GM19452 (cell line): ENCODE measurements at regions not wholly inside any gene's neighbourhood (a gene's known extent, or its start where the extent isn't known, plus 50 kb on each side); places are given as distances from the start of the nearest gene placed in this dataset.

Experiments used
- ATAC-seq: cut with Tn5 transposase; IDR thresholded peaks from one replicate; pipeline ENCODE4 v1.9.1; 2021; ENCODE audit not compliant: unreplicated experiment

DNA sequence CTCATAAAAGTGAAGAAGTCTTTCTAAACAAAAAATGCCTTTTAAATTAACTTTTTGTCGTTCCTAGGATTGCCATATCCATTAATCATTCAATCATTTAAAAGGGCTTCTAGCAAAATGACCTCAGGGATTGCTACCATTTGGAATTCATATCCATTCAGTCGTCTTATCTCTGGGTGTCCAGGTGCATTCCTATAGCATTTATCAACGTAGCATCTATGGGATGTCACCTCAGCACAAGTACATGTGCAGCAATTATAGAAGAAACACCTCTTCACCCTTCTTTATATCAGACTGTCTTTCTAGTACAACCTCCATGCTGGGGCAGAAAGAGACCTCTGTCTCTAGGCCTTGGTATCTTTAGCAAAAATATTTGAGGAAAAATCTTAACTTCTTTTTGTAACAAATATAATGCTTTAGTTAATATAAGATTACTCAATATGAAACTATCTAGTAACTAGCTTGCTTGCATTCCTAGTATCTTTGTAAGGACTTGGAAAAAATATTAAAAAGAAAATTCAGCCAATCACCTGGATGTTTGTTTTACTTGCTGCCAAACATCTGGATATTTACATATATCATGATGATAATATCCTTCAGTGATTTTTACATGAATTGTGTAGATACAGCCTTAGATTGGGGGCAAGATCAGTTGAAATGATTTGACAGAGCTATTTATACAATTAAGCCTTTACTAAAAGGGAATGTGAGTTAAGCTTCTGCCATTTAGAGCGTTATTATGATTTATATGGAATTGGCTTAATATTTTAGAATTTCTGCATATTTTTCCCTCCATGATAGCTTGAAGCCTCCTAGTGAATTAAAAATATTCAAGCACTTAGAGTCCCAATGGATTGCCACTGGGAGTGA is 356.8 kb downstream of the HDGFL1 start:
- ATAC-seq, result no peak

DNA sequence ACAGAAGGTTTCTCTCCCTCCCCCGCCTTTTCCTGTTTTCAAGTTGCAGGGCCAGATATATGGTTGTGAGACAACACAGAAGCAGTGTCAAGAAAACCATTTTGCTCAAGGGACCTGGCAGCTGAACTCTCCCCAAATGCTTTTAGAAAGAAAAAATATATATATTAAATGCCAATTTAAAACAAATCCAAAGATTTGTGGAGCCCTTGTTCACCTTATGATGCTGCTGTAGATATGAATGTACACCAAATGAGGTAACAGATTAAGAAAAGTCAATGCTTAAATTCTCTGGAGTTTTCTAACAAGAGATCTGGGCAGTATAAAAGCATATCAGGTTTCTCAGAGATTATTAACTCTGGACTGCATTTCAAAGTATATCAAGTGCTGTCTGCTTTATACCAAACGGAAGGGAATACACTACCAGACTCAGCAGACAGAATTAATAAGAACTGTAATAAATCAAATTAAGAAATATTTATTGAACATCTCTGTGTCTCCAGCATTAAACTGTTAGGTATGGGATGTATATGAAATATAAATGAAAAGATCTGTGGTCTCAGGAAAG is 357.5 kb downstream of the HDGFL1 start:
- ATAC-seq, result no peak

GRCh38 chr6:22928775-22929174 is 359.4 kb downstream of the HDGFL1 start:
- no peak for ATAC-seq

- ATAC-seq, result no peak
Measured at GRCh38 chr6:22929311-22929985, 360.1 kb downstream of the HDGFL1 start.

DNA sequence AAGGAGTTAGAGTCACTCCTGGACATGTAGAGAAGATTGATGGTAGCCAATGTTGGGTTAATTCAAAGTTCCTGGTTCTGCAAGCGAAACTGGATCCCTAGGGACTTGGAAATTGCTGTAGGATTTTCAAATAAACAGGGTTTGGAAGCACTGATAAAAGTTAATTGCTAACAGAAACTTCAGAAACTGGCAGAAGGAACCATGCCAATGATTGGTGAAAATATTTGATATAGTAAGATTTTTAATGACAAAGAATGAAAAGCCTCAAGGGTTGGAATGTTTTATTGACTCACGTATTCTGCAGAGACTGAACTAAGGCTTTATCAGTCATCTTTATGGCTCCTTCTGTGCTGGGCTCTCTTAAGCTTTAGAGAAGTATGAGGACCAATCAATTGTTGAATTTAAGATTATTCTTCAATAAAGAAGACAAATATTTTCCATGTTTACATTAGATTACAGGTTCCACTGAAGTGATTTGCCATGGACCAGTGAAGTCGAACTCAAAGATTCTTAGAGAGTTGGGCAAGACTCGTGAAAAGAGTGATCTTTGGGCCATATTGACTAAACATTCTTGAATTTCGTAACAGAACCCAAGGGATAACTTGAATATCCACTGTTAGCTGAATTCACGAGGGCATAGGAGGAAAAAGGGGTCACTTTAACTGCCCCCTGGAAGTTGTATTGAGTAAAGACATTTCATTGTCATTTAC is 371.4 kb downstream of the HDGFL1 start:
- ATAC-seq, result no peak

DNA sequence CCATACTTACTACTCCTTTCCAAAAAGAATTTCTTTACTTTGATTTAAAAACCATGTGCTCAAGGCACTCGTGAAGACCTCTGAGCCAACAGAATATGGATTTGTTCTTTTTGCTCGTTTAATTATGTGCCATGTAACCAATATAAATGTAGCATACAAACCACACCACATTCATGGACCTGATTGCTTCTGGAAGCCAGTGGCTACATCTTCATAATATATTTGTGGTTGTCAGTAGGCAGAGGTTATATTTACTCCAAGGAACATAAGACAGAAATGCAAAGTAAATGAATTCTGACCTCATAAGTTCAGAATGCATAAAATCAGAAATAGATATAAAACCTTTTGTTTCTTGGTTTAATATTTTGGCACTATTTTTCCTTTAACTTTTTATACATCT is 373.0 kb downstream of the HDGFL1 start:
- no peak for ATAC-seq

GRCh38 chr6:22943327-22943726 is 374.0 kb downstream of the HDGFL1 start:
- ATAC-seq, result no peak

GRCh38 chr6:22949967-22950366 is 380.6 kb downstream of the HDGFL1 start:
- no peak for ATAC-seq

DNA sequence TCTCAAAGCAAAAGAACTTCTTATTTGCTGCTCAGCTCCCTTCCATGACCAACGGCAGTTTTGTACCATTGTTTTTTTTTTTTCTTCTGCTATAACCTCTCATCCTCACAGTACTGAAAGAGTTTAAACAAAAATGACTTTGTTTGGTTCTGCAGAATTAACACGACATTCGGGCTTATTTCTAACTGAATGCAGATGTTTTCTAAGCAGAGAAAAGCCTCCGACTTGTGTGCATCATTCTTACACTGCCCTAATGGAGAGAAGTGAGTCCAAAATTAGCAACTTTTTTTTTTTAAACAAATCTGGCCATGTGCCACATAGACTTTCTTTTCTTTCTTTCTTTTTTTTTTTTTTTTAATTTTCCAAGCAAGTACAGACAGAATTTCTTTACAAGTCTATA is 382.7 kb downstream of the HDGFL1 start:
- no peak for ATAC-seq

DNA sequence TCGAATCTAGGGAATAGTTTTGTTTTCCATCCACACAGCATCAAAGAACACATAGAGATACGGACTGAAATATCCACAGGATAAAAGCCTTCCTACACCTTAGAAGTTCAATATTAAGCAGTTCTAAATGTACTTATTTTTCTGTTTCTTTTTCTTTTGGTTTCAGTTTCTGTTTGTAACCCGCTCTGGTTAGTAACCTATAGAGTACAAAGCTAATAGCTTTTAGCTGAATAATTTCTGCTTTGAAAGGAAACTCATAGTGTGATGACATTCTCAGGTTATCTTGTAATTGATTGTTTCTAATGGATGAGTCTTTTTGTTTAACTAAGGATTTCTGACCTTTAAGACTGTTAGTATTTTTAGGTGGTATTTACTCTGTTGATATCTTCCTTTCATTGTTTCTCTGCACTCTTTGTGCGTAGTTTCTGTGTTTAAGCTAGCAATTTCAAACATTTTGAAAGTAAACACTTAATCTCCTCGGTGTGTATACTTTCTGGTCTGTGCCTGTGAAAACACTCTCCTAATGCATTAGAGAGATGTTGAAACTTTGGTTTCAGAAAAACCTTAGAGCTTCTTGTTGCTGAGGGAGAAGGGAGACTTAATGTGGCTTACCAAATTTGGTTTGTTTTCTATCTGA is 385.5 kb downstream of the HDGFL1 start:
- peak; percentile 54 for ATAC-seq

- ATAC-seq, result no peak
Measured at GRCh38 chr6:22956029-22956681, 386.8 kb downstream of the HDGFL1 start.

DNA sequence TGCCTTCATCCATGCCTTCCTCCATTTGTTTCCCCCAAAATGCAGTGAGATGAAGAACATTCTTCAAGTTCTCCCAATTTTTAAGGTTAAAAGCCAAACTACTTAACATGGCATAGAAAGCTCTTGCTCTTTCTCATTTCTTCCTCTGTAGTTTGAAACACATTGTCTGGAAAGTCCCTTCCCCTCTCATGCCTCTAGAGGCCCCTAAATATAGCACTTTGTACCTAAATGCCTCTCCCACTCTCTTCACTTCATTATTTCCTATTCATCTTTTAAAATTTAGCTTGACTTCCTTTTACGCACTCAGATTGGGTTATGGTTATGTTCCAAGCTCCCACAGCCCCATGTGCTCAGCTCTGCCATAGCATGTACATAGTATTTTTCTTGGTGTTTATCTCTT is 389.3 kb downstream of the HDGFL1 start:
- ATAC-seq, result no peak

DNA sequence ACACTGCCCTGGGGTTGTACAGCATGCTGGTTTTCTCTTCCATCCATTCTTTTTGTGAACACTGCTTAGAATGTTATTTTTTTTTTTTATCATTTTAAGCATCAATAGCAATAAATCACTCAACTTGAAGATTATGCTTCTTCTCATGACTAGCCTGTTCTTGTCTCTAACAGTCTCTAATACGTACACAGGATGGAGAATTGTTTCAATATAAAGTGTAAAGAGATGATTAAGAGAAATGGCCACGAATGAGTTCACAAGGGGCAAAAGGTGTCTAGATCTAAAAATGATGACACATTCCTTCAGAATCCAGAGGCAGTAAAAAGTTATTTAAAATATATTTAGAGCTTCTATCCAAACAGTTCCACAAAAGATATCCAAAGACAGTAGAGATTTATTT is 390.2 kb downstream of the HDGFL1 start:
- ATAC-seq, result no peak

- ATAC-seq, result no peak
Measured at GRCh38 chr6:22964334-22964733, 395.0 kb downstream of the HDGFL1 start.

DNA sequence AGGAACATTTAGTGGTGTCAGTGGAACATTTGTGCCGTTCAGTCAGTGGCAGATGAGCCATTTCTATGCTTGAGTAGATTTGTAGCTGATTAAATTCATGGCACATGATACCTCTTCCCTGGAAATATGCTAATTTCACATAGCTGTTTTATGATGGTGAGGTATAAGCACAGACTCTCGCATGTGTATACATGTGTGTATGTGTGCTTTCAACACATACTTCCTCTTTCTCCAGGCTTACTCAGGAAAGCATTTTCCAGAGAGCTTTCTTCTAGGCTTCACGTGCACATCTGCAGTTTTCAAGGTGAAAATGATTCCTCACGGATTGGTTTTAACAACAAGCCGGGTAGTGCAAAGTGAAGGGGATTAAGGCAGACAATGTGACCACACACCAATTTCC is 396.5 kb downstream of the HDGFL1 start:
- no peak for ATAC-seq

DNA sequence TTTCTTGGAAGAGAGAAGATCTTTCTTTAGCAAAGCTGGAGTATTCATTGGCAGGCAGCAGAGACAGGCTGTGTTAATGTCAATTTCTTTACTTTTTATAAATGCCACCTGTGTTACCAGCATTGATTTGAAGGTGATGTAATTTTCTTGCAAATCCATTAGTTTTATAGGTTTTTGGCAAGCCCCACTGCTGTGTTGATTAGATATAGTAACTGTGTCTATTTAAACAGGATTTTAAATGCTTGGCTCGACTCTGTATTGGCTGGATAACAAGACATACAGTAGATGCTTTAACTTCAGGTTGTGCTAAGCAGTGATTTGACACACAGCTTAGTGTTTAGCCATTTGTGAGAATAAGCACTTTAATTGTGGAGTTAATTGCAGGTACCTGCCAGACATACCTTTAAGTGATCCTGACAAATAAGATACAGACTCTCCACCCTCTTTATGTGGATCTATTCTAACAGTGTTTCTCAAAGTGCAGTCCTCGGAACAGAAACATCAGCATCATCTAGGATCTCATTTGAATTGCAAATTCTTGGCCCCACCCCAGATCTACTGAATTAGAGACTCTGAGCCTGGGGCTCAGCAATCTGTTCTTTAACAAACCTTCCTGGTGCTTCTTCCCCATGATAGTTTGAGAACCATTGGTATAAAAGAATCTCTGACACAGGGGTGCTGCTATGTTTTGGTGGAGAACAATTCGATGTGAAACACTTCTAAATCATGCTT is 397.5 kb downstream of the HDGFL1 start:
- ATAC-seq, result no peak

DNA sequence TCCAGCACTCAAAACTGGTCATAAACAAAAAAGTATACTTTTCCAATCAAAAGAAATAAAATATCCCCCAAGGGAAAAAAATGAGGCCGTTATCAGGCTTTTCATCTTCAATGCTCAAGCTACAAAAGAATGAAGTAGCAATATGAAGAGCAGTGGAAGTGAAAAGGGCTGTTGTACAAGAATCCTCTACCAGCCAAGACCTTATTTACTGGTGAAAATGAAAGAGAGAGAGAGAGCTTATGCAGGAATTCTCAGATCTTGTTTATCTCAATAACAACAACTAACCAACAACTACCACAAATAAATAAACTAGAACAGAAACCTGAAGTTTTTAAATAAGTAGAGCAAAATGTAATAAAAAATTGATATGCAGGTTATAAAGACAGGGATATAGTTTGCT is 400.6 kb downstream of the HDGFL1 start:
- no peak for ATAC-seq

GRCh38 chr6:22972771-22973170 is 403.4 kb downstream of the HDGFL1 start:
- no peak for ATAC-seq

GRCh38 chr6:22975079-22975478 is 405.7 kb downstream of the HDGFL1 start:
- ATAC-seq, result no peak

GRCh38 chr6:22980446-22980845 is 411.1 kb downstream of the HDGFL1 start:
- ATAC-seq, result no peak
